ENCODE measurements at regions not wholly inside any gene's neighbourhood (a gene's known extent, or its start where the extent isn't known, plus 50 kb on each side); places are given as distances from the start of the nearest gene placed in this dataset.
A peak's percentile ranks its signal among the peaks of the same experiment; 100 is the strongest.

- no peak overlapping the region for H3K27ac ChIP-seq
- no peaks in the 10 kb centered on the region for H3K36me3 ChIP-seq (replicated peaks in 1 of 2; ENCODE audit: insufficient read depth in 1 of 2, low read depth in 2 of 2)
- no peaks in the 10 kb centered on the region for H3K9me3 ChIP-seq
- H3K27me3 ChIP-seq, result no peaks in the 10 kb centered on the region
- H3K4me1 ChIP-seq, result peaks cover 23% of the 10 kb centered on the region
- no peak for TF ChIP-seq POLR2A (IDR thresholded peaks at IDR 0.05)
- peak in 1 of 7 experiments; percentile 5 for TF ChIP-seq CTCF (IDR thresholded peaks at IDR 0.05)
- H3K4me3 ChIP-seq, result no peak overlapping the region
- 68 to 85% methylated on average over 2 of the region's 2 CpGs for WGBS, 2 donors
- intact Hi-C loops (cut with DNase I), result no loop called here
- no peak for ATAC-seq
- no peak for DNase-seq
Measured at GRCh38 chr4:151529187-151529586, 120.2 kb downstream of the FHIP1A start.

- TF ChIP-seq CTCF (IDR thresholded peaks at IDR 0.05) (no peak), POLR2A (IDR thresholded peaks at IDR 0.05) (no peak)
- intact Hi-C loops (cut with DNase I), result no loop called here
- ATAC-seq (no peak), DNase-seq (no peak)
- 77 to 95% methylated on average over 2 of the region's 2 CpGs for WGBS, 2 donors
- H3K4me3 ChIP-seq, result no peak overlapping the region
- H3K27me3 ChIP-seq, result no peaks in the 10 kb centered on the region
- H3K36me3 ChIP-seq (replicated peaks in 1 of 2; ENCODE audit: insufficient read depth in 1 of 2, low read depth in 2 of 2), result no peaks in the 10 kb centered on the region
- H3K9me3 ChIP-seq, result no peaks in the 10 kb centered on the region
- peaks cover 23% of the 10 kb centered on the region for H3K4me1 ChIP-seq
- H3K27ac ChIP-seq, result no peak overlapping the region
Measured at GRCh38 chr4:151530230-151530629, 121.3 kb downstream of the FHIP1A start.

- ATAC-seq (no peak), DNase-seq (no peak)
- no peaks in the 10 kb centered on the region for H3K36me3 ChIP-seq (replicated peaks in 1 of 2; ENCODE audit: insufficient read depth in 1 of 2, low read depth in 2 of 2)
- no peaks in the 10 kb centered on the region for H3K27me3 ChIP-seq
- H3K27ac ChIP-seq, result no peak overlapping the region
- H3K4me1 ChIP-seq, result peaks cover 23% of the 10 kb centered on the region
- no peak overlapping the region for H3K4me3 ChIP-seq
- intact Hi-C loops (cut with DNase I), result no loop called here
- no peaks in the 10 kb centered on the region for H3K9me3 ChIP-seq
- peak in 2 of 7 experiments; percentile 22 to 40 for TF ChIP-seq CTCF (IDR thresholded peaks at IDR 0.05)
- TF ChIP-seq POLR2A (IDR thresholded peaks at IDR 0.05), result no peak
- WGBS, 2 donors, result 58 to 76% methylated on average over 1 of the region's 1 CpG
Measured at GRCh38 chr4:151530783-151531182, 121.8 kb downstream of the FHIP1A start.

- no peak overlapping the region for H3K27ac ChIP-seq
- DNase-seq, result no peak
- ATAC-seq, result no peak
- intact Hi-C loops (cut with DNase I), result no loop called here
- no peak overlapping the region for H3K4me3 ChIP-seq
- TF ChIP-seq POLR2A (IDR thresholded peaks at IDR 0.05), result no peak
- no peak for TF ChIP-seq CTCF (IDR thresholded peaks at IDR 0.05)
- 76 to 77% methylated on average over 6 of the region's 6 CpGs for WGBS, 2 donors
- H3K36me3 ChIP-seq (replicated peaks in 1 of 2; ENCODE audit: insufficient read depth in 1 of 2, low read depth in 2 of 2), result no peaks in the 10 kb centered on the region
- H3K9me3 ChIP-seq, result no peaks in the 10 kb centered on the region
- H3K4me1 ChIP-seq, result peaks cover 23% of the 10 kb centered on the region
- H3K27me3 ChIP-seq, result no peaks in the 10 kb centered on the region
Measured at GRCh38 chr4:151532001-151532708, 123.2 kb downstream of the FHIP1A start.

- H3K36me3 ChIP-seq (replicated peaks in 1 of 2; ENCODE audit: insufficient read depth in 1 of 2, low read depth in 2 of 2), result no peaks in the 10 kb centered on the region
- TF ChIP-seq POLR2A (IDR thresholded peaks at IDR 0.05) (no peak), CTCF (IDR thresholded peaks at IDR 0.05) (no peak)
- H3K9me3 ChIP-seq, result no peaks in the 10 kb centered on the region
- 41 to 100% methylated on average over 1 of the region's 1 CpG for WGBS, 2 donors
- DNase-seq (no peak), ATAC-seq (no peak)
- H3K27ac ChIP-seq, result no peak overlapping the region
- H3K4me1 ChIP-seq, result peaks cover 3% of the 10 kb centered on the region
- H3K4me3 ChIP-seq, result no peak overlapping the region
- H3K27me3 ChIP-seq, result no peaks in the 10 kb centered on the region
- intact Hi-C loops (cut with DNase I), result no loop called here
Measured at GRCh38 chr4:151534195-151534594, 125.2 kb downstream of the FHIP1A start.

All from body of pancreas (tissue), 4 donors.